Glutamatergic neuron (in vitro differentiated cells): ENCODE measurements at regions not wholly inside any gene's neighbourhood (a gene's known extent, or its start where the extent isn't known, plus 50 kb on each side); places are given as distances from the start of the nearest gene placed in this dataset.

Source experiments
- DNase-seq: peaks from one replicate; pipeline ENCODE4 v3.0.0; 2022
- H3K27ac Mint-ChIP-seq: one replicate; pipeline ENCODE4 v1.8.0; 2020; ENCODE audit warnings: mild to moderate bottlenecking, mixed read lengths, inconsistent platforms; ENCODE audit not compliant: unreplicated experiment
- H3K27me3 Mint-ChIP-seq: one replicate; pipeline ENCODE4 v1.8.0; 2020; ENCODE audit warnings: mild to moderate bottlenecking, moderate library complexity, mixed read lengths, inconsistent platforms; ENCODE audit not compliant: unreplicated experiment
- H3K36me3 Mint-ChIP-seq: one replicate; pipeline ENCODE4 v1.8.0; 2020; ENCODE audit warnings: mild to moderate bottlenecking, mixed read lengths, inconsistent platforms; ENCODE audit not compliant: unreplicated experiment
- H3K4me1 Mint-ChIP-seq: one replicate; pipeline ENCODE4 v1.8.0; 2020; ENCODE audit warnings: mild to moderate bottlenecking, low read depth, mixed read lengths, inconsistent platforms; ENCODE audit not compliant: unreplicated experiment
- H3K4me3 Mint-ChIP-seq: one replicate; pipeline ENCODE4 v1.8.0; 2020; ENCODE audit warnings: mild to moderate bottlenecking, mixed read lengths, inconsistent platforms; ENCODE audit not compliant: unreplicated experiment
- H3K9me3 Mint-ChIP-seq: one replicate; pipeline ENCODE4 v1.8.0; 2020; ENCODE audit warnings: mild to moderate bottlenecking, moderate library complexity, mixed read lengths, inconsistent platforms; ENCODE audit not compliant: unreplicated experiment
- TF ChIP-seq, protein P1 (sequence below): fragments of 200-600 bp; sonication (generic); IDR thresholded peaks from one replicate; pipeline ENCODE4 v1.5.0; 2021; ENCODE audit not compliant: partially characterized antibody, unreplicated experiment

DNA sequence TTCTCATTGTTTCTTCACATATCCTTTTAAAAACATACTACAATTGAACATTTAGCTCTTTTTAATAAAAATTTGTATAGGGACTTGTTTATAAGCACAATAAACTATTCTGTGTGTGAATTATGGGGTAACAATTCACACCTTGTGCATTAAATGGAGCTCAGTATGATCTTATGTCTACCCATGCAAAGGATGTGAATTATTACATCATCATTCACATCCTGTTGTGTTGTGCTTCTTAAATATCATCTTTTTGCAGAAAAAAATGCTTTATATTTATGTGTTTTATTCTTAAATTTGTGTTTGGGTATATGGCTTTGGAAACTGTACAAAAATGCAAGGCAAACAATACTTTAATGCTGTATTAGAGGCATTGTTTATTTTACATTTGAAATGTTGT lies 96.7 kb upstream of the PABPC4L start:
- no peaks in the 10 kb centered on the region for H3K4me1 Mint-ChIP-seq
- H3K27me3 Mint-ChIP-seq, result peaks cover 2% of the 10 kb centered on the region
- no peak for DNase-seq
- no peaks in the 10 kb centered on the region for H3K9me3 Mint-ChIP-seq
- TF ChIP-seq, protein P1, sequence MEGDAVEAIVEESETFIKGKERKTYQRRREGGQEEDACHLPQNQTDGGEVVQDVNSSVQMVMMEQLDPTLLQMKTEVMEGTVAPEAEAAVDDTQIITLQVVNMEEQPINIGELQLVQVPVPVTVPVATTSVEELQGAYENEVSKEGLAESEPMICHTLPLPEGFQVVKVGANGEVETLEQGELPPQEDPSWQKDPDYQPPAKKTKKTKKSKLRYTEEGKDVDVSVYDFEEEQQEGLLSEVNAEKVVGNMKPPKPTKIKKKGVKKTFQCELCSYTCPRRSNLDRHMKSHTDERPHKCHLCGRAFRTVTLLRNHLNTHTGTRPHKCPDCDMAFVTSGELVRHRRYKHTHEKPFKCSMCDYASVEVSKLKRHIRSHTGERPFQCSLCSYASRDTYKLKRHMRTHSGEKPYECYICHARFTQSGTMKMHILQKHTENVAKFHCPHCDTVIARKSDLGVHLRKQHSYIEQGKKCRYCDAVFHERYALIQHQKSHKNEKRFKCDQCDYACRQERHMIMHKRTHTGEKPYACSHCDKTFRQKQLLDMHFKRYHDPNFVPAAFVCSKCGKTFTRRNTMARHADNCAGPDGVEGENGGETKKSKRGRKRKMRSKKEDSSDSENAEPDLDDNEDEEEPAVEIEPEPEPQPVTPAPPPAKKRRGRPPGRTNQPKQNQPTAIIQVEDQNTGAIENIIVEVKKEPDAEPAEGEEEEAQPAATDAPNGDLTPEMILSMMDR, result no peak
- no peak overlapping the region for H3K27ac Mint-ChIP-seq
- no peak overlapping the region for H3K4me3 Mint-ChIP-seq
- H3K36me3 Mint-ChIP-seq, result no peaks in the 10 kb centered on the region

DNA sequence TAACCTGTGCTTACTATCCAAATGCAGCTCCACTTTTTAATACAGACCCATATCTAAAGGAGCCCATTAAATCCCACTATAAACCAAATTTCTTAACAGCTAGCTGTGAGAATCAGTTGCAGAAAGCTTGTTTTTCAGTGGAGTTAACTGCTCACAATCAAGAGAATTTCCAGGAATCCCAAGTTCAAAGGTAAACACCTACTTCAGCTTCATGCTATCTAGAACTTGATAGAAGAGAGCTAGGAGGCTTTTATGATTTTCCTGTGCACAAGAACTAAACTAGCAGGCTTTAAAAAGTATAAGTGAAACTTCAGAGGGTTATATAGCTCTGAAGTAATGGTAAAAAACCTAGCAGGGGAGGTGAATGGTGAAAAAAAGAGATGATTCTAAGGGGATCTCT lies 96.2 kb upstream of the PABPC4L start:
- H3K27me3 Mint-ChIP-seq, result no peaks in the 10 kb centered on the region
- no peak overlapping the region for H3K27ac Mint-ChIP-seq
- no peaks in the 10 kb centered on the region for H3K36me3 Mint-ChIP-seq
- H3K4me1 Mint-ChIP-seq, result no peaks in the 10 kb centered on the region
- no peaks in the 10 kb centered on the region for H3K9me3 Mint-ChIP-seq
- no peak overlapping the region for H3K4me3 Mint-ChIP-seq
- TF ChIP-seq, protein P1, result no peak
- DNase-seq, result no peak

DNA sequence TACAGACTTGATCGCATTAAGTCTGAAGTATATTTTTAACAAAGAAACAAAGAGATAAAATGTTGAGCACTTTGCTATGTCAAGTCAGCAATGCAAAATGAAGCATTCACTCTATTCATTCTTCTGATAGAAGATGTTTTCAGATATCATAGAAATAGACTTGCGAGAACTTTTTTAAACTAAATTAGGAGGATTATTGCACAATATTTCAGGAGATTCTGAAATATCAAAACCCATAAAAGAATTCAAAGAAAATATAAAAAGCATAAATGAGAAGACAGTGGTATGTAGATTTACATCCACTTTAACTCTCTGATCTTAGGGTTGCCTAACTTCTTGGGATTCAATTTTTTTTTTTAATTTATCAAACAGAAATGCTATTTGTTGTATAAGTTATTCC lies 81.1 kb upstream of the PABPC4L start:
- no peaks in the 10 kb centered on the region for H3K36me3 Mint-ChIP-seq
- H3K4me1 Mint-ChIP-seq, result no peaks in the 10 kb centered on the region
- TF ChIP-seq, protein P1, result no peak
- no peaks in the 10 kb centered on the region for H3K27me3 Mint-ChIP-seq
- DNase-seq, result no peak
- H3K9me3 Mint-ChIP-seq, result no peaks in the 10 kb centered on the region
- no peak overlapping the region for H3K27ac Mint-ChIP-seq
- H3K4me3 Mint-ChIP-seq, result no peak overlapping the region

DNA sequence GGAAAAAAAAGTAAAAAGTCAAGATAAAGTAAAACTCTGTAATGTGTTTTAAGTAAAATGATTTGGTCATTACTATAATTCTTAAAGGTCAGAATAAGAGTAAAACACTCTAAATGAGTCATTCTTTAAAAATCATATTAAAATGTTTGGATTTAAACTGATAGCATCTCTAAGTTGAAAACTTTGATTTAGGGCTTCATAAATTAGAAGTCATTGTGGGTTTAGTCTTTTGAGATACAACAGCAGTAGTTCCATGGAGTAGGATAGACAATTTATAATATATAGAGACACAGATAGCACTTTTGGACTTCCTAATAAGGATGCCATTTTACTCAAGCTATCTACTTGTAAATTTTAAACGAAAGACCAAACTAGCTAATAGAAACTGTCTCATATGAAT lies 77.1 kb upstream of the PABPC4L start:
- Mint-ChIP-seq H3K27me3 (no peaks in the 10 kb centered on the region), H3K4me1 (no peaks in the 10 kb centered on the region), H3K27ac (no peak overlapping the region), H3K4me3 (no peak overlapping the region), H3K36me3 (no peaks in the 10 kb centered on the region), H3K9me3 (no peaks in the 10 kb centered on the region)
- no peak for DNase-seq
- TF ChIP-seq, protein P1, result no peak

DNA sequence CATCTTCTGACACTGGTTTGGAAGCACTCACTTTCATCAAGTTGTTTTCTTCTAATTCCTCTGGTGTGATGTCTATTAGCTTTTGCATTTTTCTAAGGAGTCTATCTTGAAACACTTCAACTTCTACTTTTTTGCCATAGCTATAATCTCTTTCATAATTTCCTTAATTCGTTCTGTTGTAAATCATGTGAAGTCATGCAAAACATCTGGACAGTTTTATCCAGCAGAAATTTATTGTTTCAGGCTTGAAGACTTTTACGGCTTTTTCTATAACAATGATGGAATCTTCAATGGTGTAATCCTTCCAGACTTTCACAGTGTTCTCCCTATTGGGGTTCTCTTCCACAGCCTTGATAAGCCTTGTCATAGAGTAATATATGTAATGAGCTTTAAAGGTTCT lies 74.9 kb upstream of the PABPC4L start:
- no peak overlapping the region for H3K4me3 Mint-ChIP-seq
- TF ChIP-seq, protein P1, result no peak
- no peaks in the 10 kb centered on the region for H3K27me3 Mint-ChIP-seq
- H3K36me3 Mint-ChIP-seq, result no peaks in the 10 kb centered on the region
- H3K4me1 Mint-ChIP-seq, result no peaks in the 10 kb centered on the region
- no peak for DNase-seq
- H3K27ac Mint-ChIP-seq, result no peak overlapping the region
- H3K9me3 Mint-ChIP-seq, result no peaks in the 10 kb centered on the region
